H9 (cell line): ENCODE measurements at regions not wholly inside any gene's neighbourhood (a gene's known extent, or its start where the extent isn't known, plus 50 kb on each side); places are given as distances from the start of the nearest gene placed in this dataset.

ENCODE experiments used
- DNase-seq: peaks from one replicate; pipeline ENCODE4 v3.0.0-alpha.2; 2017
- H2AFZ ChIP-seq: one replicate; pipeline ENCODE4 v1.6.1; 2013; ENCODE audit warnings: mild to moderate bottlenecking, low read length, control low read depth, moderate library complexity
- H2AK5ac ChIP-seq: 2 replicates; pipeline ENCODE4 v1.6.1; 2013; ENCODE audit warnings: low read length, control low read depth, mixed read lengths; ENCODE audit not compliant: insufficient read length
- H2BK120ac ChIP-seq: one replicate; pipeline ENCODE4 v1.6.1; 2013; ENCODE audit warnings: low read depth, mild to moderate bottlenecking, low read length, control low read depth, inconsistent platforms; ENCODE audit not compliant: poor library complexity, severe bottlenecking
- H2BK12ac ChIP-seq: 2 replicates; pipeline ENCODE4 v1.6.1; 2013; ENCODE audit warnings: low read length, control low read depth, mixed read lengths, low read depth; ENCODE audit not compliant: insufficient read length
- H2BK15ac ChIP-seq: 2 replicates; pipeline ENCODE4 v1.6.1; 2013; ENCODE audit warnings: low read depth, low read length, control low read depth
- H2BK20ac ChIP-seq: one replicate; pipeline ENCODE4 v1.6.1; 2013; ENCODE audit warnings: low read depth, mild to moderate bottlenecking, low read length, control low read depth, inconsistent platforms; ENCODE audit not compliant: poor library complexity, severe bottlenecking
- H2BK5ac ChIP-seq: 2 replicates; pipeline ENCODE4 v1.6.1; 2013; ENCODE audit warnings: low read length, control low read depth, mixed read lengths; ENCODE audit not compliant: insufficient read length
- H3K14ac ChIP-seq: 2 replicates; pipeline ENCODE4 v1.6.1; 2013; ENCODE audit warnings: low read length, control low read depth; ENCODE audit not compliant: insufficient read depth
- H3K18ac ChIP-seq: 2 replicates; pipeline ENCODE4 v1.6.1; 2013; ENCODE audit warnings: low read depth, mild to moderate bottlenecking, mixed read lengths, low read length, control low read depth; ENCODE audit not compliant: insufficient read length
- H3K23ac ChIP-seq: 2 replicates; pipeline ENCODE4 v1.6.1; 2013; ENCODE audit warnings: low read length, control low read depth, mixed read lengths, low read depth; ENCODE audit not compliant: insufficient read length
- H3K23me2 ChIP-seq: 2 replicates; pipeline ENCODE4 v1.6.1; 2013; ENCODE audit warnings: low read depth, mild to moderate bottlenecking, mixed read lengths, low read length, control low read depth; ENCODE audit not compliant: insufficient read length, poor library complexity, severe bottlenecking
- H3K27ac ChIP-seq: 2 replicates; pipeline ENCODE4 v1.5.1; 2013; ENCODE audit warnings: low read length, control low read depth, mixed read lengths, low read depth; ENCODE audit not compliant: insufficient read length
- H3K27me3 ChIP-seq: 2 replicates; pipeline ENCODE4 v1.6.1; 2013; ENCODE audit warnings: low read length, control low read depth, inconsistent platforms; ENCODE audit not compliant: insufficient read depth
- H3K4ac ChIP-seq: 2 replicates; pipeline ENCODE4 v1.6.1; 2013; ENCODE audit warnings: low read depth, mild to moderate bottlenecking, control low read depth, inconsistent platforms, low read length, moderate library complexity
- H3K4me1 ChIP-seq: 2 replicates; pipeline ENCODE4 v1.6.1; 2013; ENCODE audit warnings: low read length, control low read depth, inconsistent platforms; ENCODE audit not compliant: insufficient read depth
- H3K4me2 ChIP-seq: 2 replicates; pipeline ENCODE4 v1.6.1; 2013; ENCODE audit warnings: low read length, control low read depth, mixed read lengths; ENCODE audit not compliant: insufficient read length, insufficient read depth
- H3K56ac ChIP-seq: 2 replicates; pipeline ENCODE4 v1.6.1; 2013; ENCODE audit warnings: low read depth, mild to moderate bottlenecking, mixed read lengths, low read length, control low read depth; ENCODE audit not compliant: insufficient read length
- H3K79me1 ChIP-seq: 2 replicates; pipeline ENCODE4 v1.6.1; 2013; ENCODE audit warnings: low read depth, mild to moderate bottlenecking, moderate library complexity, low read length, control low read depth, inconsistent platforms; ENCODE audit not compliant: insufficient read depth, poor library complexity, severe bottlenecking
- H3K79me2 ChIP-seq: 2 replicates; pipeline ENCODE4 v1.6.1; 2013; ENCODE audit warnings: low read length, control low read depth, inconsistent platforms; ENCODE audit not compliant: insufficient read depth
- H3K9ac ChIP-seq: 2 replicates; pipeline ENCODE4 v1.6.1; 2013; ENCODE audit warnings: low read length, control low read depth, mixed read lengths; ENCODE audit not compliant: insufficient read length; ENCODE audit errors: extremely low read depth
- H3K9me3 ChIP-seq: one replicate; pipeline ENCODE4 v1.6.1; 2013; ENCODE audit warnings: low read depth, low read length, inconsistent platforms; ENCODE audit not compliant: control insufficient read depth
- H3T11ph ChIP-seq: one replicate; pipeline ENCODE4 v1.6.1; 2013; ENCODE audit warnings: mild to moderate bottlenecking, low read length, control low read depth, inconsistent platforms
- H4K20me1 ChIP-seq: one replicate; pipeline ENCODE4 v1.6.1; 2013; ENCODE audit not compliant: control insufficient read depth, insufficient read length, insufficient read depth
- H4K5ac ChIP-seq: 2 replicates; pipeline ENCODE4 v1.6.1; 2013; ENCODE audit warnings: low read depth, mild to moderate bottlenecking, mixed read lengths, low read length, control low read depth; ENCODE audit not compliant: insufficient read length
- H4K8ac ChIP-seq: replicated peaks from 2 replicates; pipeline ENCODE4 v1.6.1; 2013; ENCODE audit warnings: low read length, control low read depth, mixed read lengths, low read depth; ENCODE audit not compliant: insufficient read length
- H4K91ac ChIP-seq: 2 replicates; pipeline ENCODE4 v1.6.1; 2013; ENCODE audit warnings: low read depth, mild to moderate bottlenecking, moderate library complexity, mixed read lengths, low read length, control low read depth; ENCODE audit not compliant: insufficient read length
- H3K27ac Mint-ChIP-seq, 3 experiments: 2 replicates in 2 of 3; 3 replicates in 1 of 3; pipeline ENCODE4 v1.8.0; 2020 to 2021; ENCODE audit warnings: mixed read lengths in 3 of 3, mild to moderate bottlenecking in 1 of 3, moderate library complexity in 1 of 3
- H3K27me3 Mint-ChIP-seq: 2 replicates; pipeline ENCODE4 v1.8.0; 2021; ENCODE audit warnings: low read depth, mild to moderate bottlenecking, moderate library complexity, mixed read lengths
- H3K36me3 Mint-ChIP-seq, 3 experiments: 2 replicates in 2 of 3; 3 replicates in 1 of 3; pipeline ENCODE4 v1.8.0; 2020 to 2021; ENCODE audit warnings: low read depth in 3 of 3, mixed read lengths in 3 of 3; ENCODE audit not compliant: insufficient read depth in 1 of 3
- H3K4me1 Mint-ChIP-seq, 2 experiments: 2 replicates each; pipeline ENCODE4 v1.8.0; 2020; ENCODE audit warnings: mixed read lengths in 2 of 2
- H3K4me3 Mint-ChIP-seq, 2 experiments: 2 replicates in 1 of 2; 3 replicates in 1 of 2; pipeline ENCODE4 v1.8.0; 2020 to 2021; ENCODE audit warnings: mild to moderate bottlenecking in 2 of 2, mixed read lengths in 2 of 2, moderate library complexity in 1 of 2
- H3K9me3 Mint-ChIP-seq, 2 experiments: 2 replicates in 1 of 2; 3 replicates in 1 of 2; pipeline ENCODE4 v1.8.0; 2020; ENCODE audit warnings: mild to moderate bottlenecking in 2 of 2, mixed read lengths in 2 of 2, moderate library complexity in 1 of 2
- WGBS: extraction: QIAGEN DNeasy Blood & Tissue Kit; methylation state at CpG from one replicate; pipeline ENCODE4 v1.1.7; 2013; ENCODE audit warnings: missing lambda C conversion rate, low lambda C conversion rate, mixed read lengths; ENCODE audit not compliant: insufficient read length; ENCODE audit errors: extremely low coverage; 5-methylcytosine and 5-hydroxymethylcytosine counted together
- TF ChIP-seq, protein P1 (sequence below): fragments of 200-600 bp; sonication (generic); conservative IDR thresholded peaks from 3 replicates; pipeline ENCODE4 v1.8.0; 2021; ENCODE audit warnings: antibody characterized with exemption, mild to moderate bottlenecking

GRCh38 chr2:58358026-58358425 lies 116.9 kb upstream of the FANCL start:
- Histone ChIP-seq H4K8ac (no peak overlapping the region), H3K23ac (no peak overlapping the region), H3K23me2 (no peaks in the 10 kb centered on the region), H2AK5ac (no peak overlapping the region), H2AFZ (no peak overlapping the region), H3K27me3 (no peaks in the 10 kb centered on the region), H3K4me1 (no peaks in the 10 kb centered on the region; the same call in 1 of the 2 replicates), H3K9me3 (no peaks in the 10 kb centered on the region), H2BK5ac (no peak overlapping the region), H3K14ac (no peak overlapping the region), H3K9ac (no peak overlapping the region), H4K91ac (no peak overlapping the region), H3T11ph (no peak overlapping the region), H3K18ac (no peak overlapping the region), H3K79me2 (no peaks in the 10 kb centered on the region), H3K4ac (no peak overlapping the region), H3K56ac (no peak overlapping the region), H3K4me2 (no peak overlapping the region), H3K79me1 (no peaks in the 10 kb centered on the region), H2BK12ac (no peak overlapping the region), H2BK15ac (no peak overlapping the region), H2BK20ac (no peak overlapping the region), H3K27ac (no peak overlapping the region), H4K20me1 (no peaks in the 10 kb centered on the region), H4K5ac (no peak overlapping the region), H2BK120ac (no peak overlapping the region)
- Mint-ChIP-seq H3K36me3 (no peaks in the 10 kb centered on the region), H3K4me1 (peaks cover 18 to 28% of the 10 kb centered on the region in 2 experiments), H3K27me3 (no peaks in the 10 kb centered on the region), H3K27ac (peak overlapping the region; percentile 0 to 55 (median 4); a peak in 5 of 7 replicates), H3K9me3 (no peaks in the 10 kb centered on the region), H3K4me3 (no peak overlapping the region)
- no peak for DNase-seq
- TF ChIP-seq, protein P1, sequence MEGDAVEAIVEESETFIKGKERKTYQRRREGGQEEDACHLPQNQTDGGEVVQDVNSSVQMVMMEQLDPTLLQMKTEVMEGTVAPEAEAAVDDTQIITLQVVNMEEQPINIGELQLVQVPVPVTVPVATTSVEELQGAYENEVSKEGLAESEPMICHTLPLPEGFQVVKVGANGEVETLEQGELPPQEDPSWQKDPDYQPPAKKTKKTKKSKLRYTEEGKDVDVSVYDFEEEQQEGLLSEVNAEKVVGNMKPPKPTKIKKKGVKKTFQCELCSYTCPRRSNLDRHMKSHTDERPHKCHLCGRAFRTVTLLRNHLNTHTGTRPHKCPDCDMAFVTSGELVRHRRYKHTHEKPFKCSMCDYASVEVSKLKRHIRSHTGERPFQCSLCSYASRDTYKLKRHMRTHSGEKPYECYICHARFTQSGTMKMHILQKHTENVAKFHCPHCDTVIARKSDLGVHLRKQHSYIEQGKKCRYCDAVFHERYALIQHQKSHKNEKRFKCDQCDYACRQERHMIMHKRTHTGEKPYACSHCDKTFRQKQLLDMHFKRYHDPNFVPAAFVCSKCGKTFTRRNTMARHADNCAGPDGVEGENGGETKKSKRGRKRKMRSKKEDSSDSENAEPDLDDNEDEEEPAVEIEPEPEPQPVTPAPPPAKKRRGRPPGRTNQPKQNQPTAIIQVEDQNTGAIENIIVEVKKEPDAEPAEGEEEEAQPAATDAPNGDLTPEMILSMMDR: peak; percentile 42; the same call in 2 of the 3 replicates
- WGBS: no CpG with 5 or more reads among the region's 1 CpG
